Stimulated activated CD4-positive, alpha-beta T cell treated with anti-CD3 and anti-CD28 coated beads, Interleukin-2, amount 100 ng/mL, for 48 hours (primary cell): ENCODE measurements at regions not wholly inside any gene's neighbourhood (a gene's known extent, or its start where the extent isn't known, plus 50 kb on each side); places are given as distances from the start of the nearest gene placed in this dataset.

Experiments
- DNase-seq, 2 donors: peaks; one replicate each; pipeline ENCODE4 v3.0.0-alpha.2; 2020

- no peak for DNase-seq
Measured at GRCh38 chr1:30345491-30346130, 377.8 kb downstream of the MATN1 start.

GRCh38 chr1:30343562-30343961, 379.8 kb downstream of the MATN1 start:
- DNase-seq = no peak

- no peak for DNase-seq
Measured at GRCh38 chr1:30342535-30343141, 380.7 kb downstream of the MATN1 start.

GRCh38 chr1:30340934-30341333, 382.5 kb downstream of the MATN1 start:
- DNase-seq = no peak

GRCh38 chr1:30339866-30340265, 383.5 kb downstream of the MATN1 start:
- no peak for DNase-seq

- DNase-seq = no peak
Measured at GRCh38 chr1:30338765-30339164, 384.6 kb downstream of the MATN1 start.

- DNase-seq = no peak
Measured at GRCh38 chr1:30337324-30337620, 386.1 kb downstream of the MATN1 start.

GRCh38 chr1:30336550-30337323, 386.6 kb downstream of the MATN1 start:
- no peak for DNase-seq

GRCh38 chr1:30335997-30336390, 387.4 kb downstream of the MATN1 start:
- no peak for DNase-seq

GRCh38 chr1:30335389-30335996, 387.9 kb downstream of the MATN1 start:
- no peak for DNase-seq

- DNase-seq = no peak
Measured at GRCh38 chr1:30334767-30335166, 388.6 kb downstream of the MATN1 start.

- DNase-seq = no peak
Measured at GRCh38 chr1:30332116-30333094, 391.0 kb downstream of the MATN1 start.

- DNase-seq = no peak
Measured at GRCh38 chr1:30331415-30332065, 391.8 kb downstream of the MATN1 start.

GRCh38 chr1:30330644-30331043, 392.7 kb downstream of the MATN1 start:
- DNase-seq = no peak

- no peak for DNase-seq
Measured at GRCh38 chr1:30329802-30330557, 393.4 kb downstream of the MATN1 start.

GRCh38 chr1:30329263-30329753, 394.1 kb downstream of the MATN1 start:
- no peak for DNase-seq

GRCh38 chr1:30328401-30329262, 394.8 kb downstream of the MATN1 start:
- no peak for DNase-seq

- DNase-seq = no peak
Measured at GRCh38 chr1:30328100-30328370, 395.4 kb downstream of the MATN1 start.

- no peak for DNase-seq
Measured at GRCh38 chr1:30327370-30328099, 395.9 kb downstream of the MATN1 start.

- DNase-seq = no peak
Measured at GRCh38 chr1:30325999-30326398, 397.4 kb downstream of the MATN1 start.
